OCI-LY1 (cell line): ENCODE measurements at regions not wholly inside any gene's neighbourhood (a gene's known extent, or its start where the extent isn't known, plus 50 kb on each side); places are given as distances from the start of the nearest gene placed in this dataset.

ENCODE experiments used
- H2AFZ ChIP-seq: fragments of 200-600 bp; sonication (generic), shearing (Covaris generic); 2 replicates; pipeline ENCODE4 v1.6.0; 2014; ENCODE audit warnings: antibody characterized with exemption, mild to moderate bottlenecking, low read length
- H3F3A ChIP-seq: fragments of 200-600 bp; sonication (generic), shearing (Covaris generic); 2 replicates; pipeline ENCODE4 v1.6.0; 2014; ENCODE audit warnings: mild to moderate bottlenecking, antibody characterized with exemption, low read length, moderate library complexity; ENCODE audit not compliant: insufficient read depth
- H3K27ac ChIP-seq: fragments of 200-600 bp; sonication (generic); 2 replicates; pipeline ENCODE4 v1.5.1; 2014; ENCODE audit warnings: low read length, mixed run types, mild to moderate bottlenecking, low read depth; ENCODE audit not compliant: poor library complexity, severe bottlenecking
- H3K27me3 ChIP-seq: fragments of 200-600 bp; sonication (generic); 2 replicates; pipeline ENCODE4 v1.6.0; 2014; ENCODE audit warnings: antibody characterized with exemption, mild to moderate bottlenecking, low read length, moderate library complexity; ENCODE audit not compliant: insufficient read depth
- H3K36me3 ChIP-seq: fragments of 200-600 bp; sonication (generic); 2 replicates; pipeline ENCODE4 v1.6.1; 2014; ENCODE audit warnings: mild to moderate bottlenecking, antibody characterized with exemption, low read length, moderate library complexity, mixed read lengths; ENCODE audit not compliant: insufficient read depth
- H3K4me1 ChIP-seq: fragments of 200-600 bp; sonication (generic); 2 replicates; pipeline ENCODE4 v1.5.1; 2014; ENCODE audit warnings: mild to moderate bottlenecking, low read length, moderate library complexity; ENCODE audit not compliant: insufficient read depth, severe bottlenecking
- H3K4me2 ChIP-seq: fragments of 200-600 bp; sonication (generic), shearing (Covaris generic); 2 replicates; pipeline ENCODE4 v1.6.1; 2014; ENCODE audit warnings: low read length
- H3K4me3 ChIP-seq: fragments of 200-600 bp; sonication (generic); 2 replicates; pipeline ENCODE4 v1.5.1; 2014; ENCODE audit warnings: low read length, low read depth, mild to moderate bottlenecking, mixed read lengths; ENCODE audit not compliant: poor library complexity, severe bottlenecking
- H3K79me2 ChIP-seq: fragments of 200-600 bp; shearing (Covaris generic); 2 replicates; pipeline ENCODE4 v1.6.1; 2016; ENCODE audit warnings: mixed run types, low read length, mixed read lengths; ENCODE audit not compliant: insufficient read depth
- H3K9ac ChIP-seq: fragments of 200-600 bp; sonication (generic), shearing (Covaris generic); 2 replicates; pipeline ENCODE4 v1.6.1; 2014; ENCODE audit warnings: mild to moderate bottlenecking, low read length, mixed read lengths
- H3K9me2 ChIP-seq: fragments of 200-600 bp; sonication (generic), shearing (Covaris generic); 2 replicates; pipeline ENCODE4 v1.6.1; 2014; ENCODE audit warnings: low read depth, mild to moderate bottlenecking, low read length, mixed read lengths
- H3K9me3 ChIP-seq: fragments of 200-600 bp; shearing (Covaris generic); 2 replicates; pipeline ENCODE4 v1.6.1; 2014; ENCODE audit warnings: low read length, mixed read lengths
- H4K20me1 ChIP-seq: fragments of 200-600 bp; sonication (generic), shearing (Covaris generic); 2 replicates; pipeline ENCODE4 v1.6.0; 2016; ENCODE audit warnings: mild to moderate bottlenecking, low read length; ENCODE audit not compliant: insufficient read depth
- EZH2 ChIP-seq: fragments of 200-600 bp; sonication (generic), shearing (Covaris generic); IDR thresholded peaks from 2 replicates; pipeline ENCODE4 v1.8.0; 2017; ENCODE audit warnings: borderline replicate concordance, mixed run types, mild to moderate bottlenecking, antibody characterized with exemption, low read length, moderate library complexity, mixed read lengths
- TF ChIP-seq, protein P1 (sequence below): fragments of 200-600 bp; sonication (generic), shearing (Covaris generic); IDR thresholded peaks from 2 replicates; pipeline ENCODE4 v1.5.1; 2017; ENCODE audit warnings: mild to moderate bottlenecking, antibody characterized with exemption, low read length, moderate library complexity, mixed read lengths

DNA sequence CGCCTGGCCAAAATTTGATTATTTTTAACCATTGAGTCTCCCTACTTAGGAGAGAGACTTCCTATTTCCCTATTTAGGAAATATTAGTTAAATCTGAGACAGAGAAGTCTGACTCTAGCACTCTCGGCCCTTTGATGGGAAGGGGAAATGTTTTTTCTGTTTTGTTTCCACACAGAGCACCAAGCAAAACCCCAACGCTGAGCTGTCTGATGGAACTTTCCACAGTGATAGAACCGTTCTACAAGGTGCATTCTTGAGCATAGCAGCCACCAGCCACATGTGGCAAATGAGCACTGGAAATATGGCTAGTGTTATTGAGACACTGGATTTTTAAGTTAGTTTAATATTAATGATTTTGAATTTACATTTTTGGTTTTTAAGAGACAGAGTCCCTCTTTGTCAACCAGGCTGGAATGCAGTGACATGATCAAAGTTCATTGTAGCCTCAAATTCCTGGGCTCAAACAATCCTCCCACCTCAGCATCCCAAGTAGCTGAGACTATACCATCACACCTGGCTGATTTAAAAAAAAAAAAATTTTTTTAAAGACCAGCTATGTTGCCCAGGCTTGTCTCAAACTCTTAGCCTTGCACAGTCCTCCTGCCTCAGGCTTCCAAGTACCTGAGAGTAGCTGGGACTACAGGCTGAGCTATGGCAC, 77.3 kb upstream of the GALNT2 start:
- TF ChIP-seq, protein P1, sequence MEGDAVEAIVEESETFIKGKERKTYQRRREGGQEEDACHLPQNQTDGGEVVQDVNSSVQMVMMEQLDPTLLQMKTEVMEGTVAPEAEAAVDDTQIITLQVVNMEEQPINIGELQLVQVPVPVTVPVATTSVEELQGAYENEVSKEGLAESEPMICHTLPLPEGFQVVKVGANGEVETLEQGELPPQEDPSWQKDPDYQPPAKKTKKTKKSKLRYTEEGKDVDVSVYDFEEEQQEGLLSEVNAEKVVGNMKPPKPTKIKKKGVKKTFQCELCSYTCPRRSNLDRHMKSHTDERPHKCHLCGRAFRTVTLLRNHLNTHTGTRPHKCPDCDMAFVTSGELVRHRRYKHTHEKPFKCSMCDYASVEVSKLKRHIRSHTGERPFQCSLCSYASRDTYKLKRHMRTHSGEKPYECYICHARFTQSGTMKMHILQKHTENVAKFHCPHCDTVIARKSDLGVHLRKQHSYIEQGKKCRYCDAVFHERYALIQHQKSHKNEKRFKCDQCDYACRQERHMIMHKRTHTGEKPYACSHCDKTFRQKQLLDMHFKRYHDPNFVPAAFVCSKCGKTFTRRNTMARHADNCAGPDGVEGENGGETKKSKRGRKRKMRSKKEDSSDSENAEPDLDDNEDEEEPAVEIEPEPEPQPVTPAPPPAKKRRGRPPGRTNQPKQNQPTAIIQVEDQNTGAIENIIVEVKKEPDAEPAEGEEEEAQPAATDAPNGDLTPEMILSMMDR: no peak
- TF ChIP-seq EZH2: no peak
- Histone ChIP-seq H3K4me2 (0 out of 2 replicates have a peak overlapping the region, but pooled peaks have one; percentile 1), H4K20me1 (no peaks in the 10 kb centered on the region), H3K36me3 (no peaks in the 10 kb centered on the region), H3F3A (no peaks in the 10 kb centered on the region), H3K79me2 (no peaks in the 10 kb centered on the region), H3K9me3 (no peaks in the 10 kb centered on the region), H3K27me3 (no peaks in the 10 kb centered on the region), H3K9ac (0 out of 2 replicates have a peak overlapping the region, but pooled peaks have one; percentile 26), H3K4me1 (peaks cover 47% of the 10 kb centered on the region), H3K4me3 (no peak overlapping the region), H2AFZ (no peak overlapping the region), H3K9me2 (no peaks in the 10 kb centered on the region), H3K27ac (peak overlapping the region; percentile 74)

DNA sequence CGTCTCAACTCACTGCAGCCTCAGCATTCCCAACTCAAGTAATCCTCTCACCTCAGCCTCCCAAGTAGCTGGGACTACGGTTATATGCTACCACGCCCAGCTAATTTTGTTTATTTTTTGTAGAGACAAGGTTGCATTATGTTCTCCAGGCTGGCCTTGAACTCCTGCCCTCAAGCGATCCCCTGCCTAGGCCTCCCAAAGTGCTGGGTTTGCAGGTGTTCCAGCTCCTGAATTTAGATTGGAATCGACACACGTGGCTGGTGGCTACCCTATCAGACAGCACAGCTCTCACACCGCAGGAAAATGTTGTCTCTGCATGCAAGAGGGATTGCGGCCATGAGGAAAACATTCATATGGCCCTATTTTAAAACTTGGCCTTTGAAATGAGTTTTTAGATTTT, 76.7 kb upstream of the GALNT2 start:
- Histone ChIP-seq H3F3A (no peaks in the 10 kb centered on the region), H3K4me2 (no peak overlapping the region), H2AFZ (no peak overlapping the region)

DNA sequence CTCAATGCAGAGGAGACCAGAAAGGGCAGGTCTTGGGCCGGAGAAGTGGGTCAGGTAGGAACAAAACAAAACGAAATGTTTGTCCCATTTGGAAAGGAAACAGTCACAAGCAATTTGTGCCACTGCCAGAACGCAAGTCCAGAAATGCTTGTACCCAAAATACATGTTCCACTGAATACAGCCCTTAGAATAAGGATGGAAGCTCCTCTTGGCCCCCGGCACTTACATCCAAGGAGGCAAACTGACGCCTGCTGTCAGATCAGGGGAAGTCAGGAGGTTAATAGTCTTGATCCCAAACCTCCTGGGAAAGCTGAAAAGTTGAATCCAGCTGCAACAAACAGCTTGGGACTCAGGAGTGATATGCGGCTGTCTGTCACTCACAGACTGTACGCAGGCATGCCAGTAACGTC, 75.9 kb upstream of the GALNT2 start:
- Histone ChIP-seq H3K4me3 (no peak overlapping the region), H3K36me3 (no peaks in the 10 kb centered on the region), H3F3A (no peaks in the 10 kb centered on the region), H3K27ac (no peak overlapping the region), H2AFZ (no peak overlapping the region), H3K4me2 (no peak overlapping the region), H3K9me3 (no peaks in the 10 kb centered on the region), H3K9ac (no peak overlapping the region), H3K4me1 (peaks cover 47% of the 10 kb centered on the region), H4K20me1 (no peaks in the 10 kb centered on the region), H3K27me3 (no peaks in the 10 kb centered on the region), H3K79me2 (no peaks in the 10 kb centered on the region), H3K9me2 (no peaks in the 10 kb centered on the region)
- no peak for TF ChIP-seq EZH2
- TF ChIP-seq, protein P1: no peak

More for the DNA sequence above, 76.7 kb upstream of the GALNT2 start:
- H3K9ac ChIP-seq: peak overlapping the region; percentile 26; the same call in 1 of the 2 replicates
- no peaks in the 10 kb centered on the region for H3K27me3 ChIP-seq
- H3K36me3 ChIP-seq: no peaks in the 10 kb centered on the region
- H3K9me3 ChIP-seq: no peaks in the 10 kb centered on the region
- no peak overlapping the region for H3K4me3 ChIP-seq
- no peaks in the 10 kb centered on the region for H3K9me2 ChIP-seq
- no peaks in the 10 kb centered on the region for H3K79me2 ChIP-seq
- peaks cover 47% of the 10 kb centered on the region for H3K4me1 ChIP-seq
- H4K20me1 ChIP-seq: no peaks in the 10 kb centered on the region
- H3K27ac ChIP-seq: peak overlapping the region; percentile 74
- TF ChIP-seq EZH2: no peak
- TF ChIP-seq, protein P1: no peak
